ENCODE measurements at regions not wholly inside any gene's neighbourhood (a gene's known extent, or its start where the extent isn't known, plus 50 kb on each side); places are given as distances from the start of the nearest gene placed in this dataset.

DNA sequence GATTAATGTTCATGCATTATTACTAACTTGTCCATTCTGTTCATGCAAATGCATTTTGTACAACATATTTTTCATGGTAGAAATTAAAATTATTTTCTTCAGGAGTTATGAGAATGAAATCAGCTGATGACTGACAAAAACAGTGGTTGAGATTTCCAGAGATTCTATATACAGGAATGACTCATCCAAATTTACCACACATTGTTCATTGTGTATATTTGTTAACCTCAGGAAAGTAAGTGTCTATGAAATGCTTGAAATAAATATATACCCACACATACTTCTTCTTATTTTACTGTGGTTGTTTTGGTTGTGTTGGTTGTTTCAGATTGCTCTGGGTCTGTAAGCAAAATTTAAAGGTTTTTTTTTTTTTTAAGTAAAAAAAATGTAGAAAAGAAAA lies 108.1 kb upstream of the SP8 start:
- Mint-ChIP-seq H3K4me3 (no peak overlapping the region), H3K9me3 (no peaks in the 10 kb centered on the region), H3K27me3 (no peaks in the 10 kb centered on the region), H3K27ac (no peak overlapping the region), H3K36me3 (ENCODE audit: low read depth) (no peaks in the 10 kb centered on the region), H3K4me1 (no peaks in the 10 kb centered on the region)
- TF ChIP-seq, protein P1, sequence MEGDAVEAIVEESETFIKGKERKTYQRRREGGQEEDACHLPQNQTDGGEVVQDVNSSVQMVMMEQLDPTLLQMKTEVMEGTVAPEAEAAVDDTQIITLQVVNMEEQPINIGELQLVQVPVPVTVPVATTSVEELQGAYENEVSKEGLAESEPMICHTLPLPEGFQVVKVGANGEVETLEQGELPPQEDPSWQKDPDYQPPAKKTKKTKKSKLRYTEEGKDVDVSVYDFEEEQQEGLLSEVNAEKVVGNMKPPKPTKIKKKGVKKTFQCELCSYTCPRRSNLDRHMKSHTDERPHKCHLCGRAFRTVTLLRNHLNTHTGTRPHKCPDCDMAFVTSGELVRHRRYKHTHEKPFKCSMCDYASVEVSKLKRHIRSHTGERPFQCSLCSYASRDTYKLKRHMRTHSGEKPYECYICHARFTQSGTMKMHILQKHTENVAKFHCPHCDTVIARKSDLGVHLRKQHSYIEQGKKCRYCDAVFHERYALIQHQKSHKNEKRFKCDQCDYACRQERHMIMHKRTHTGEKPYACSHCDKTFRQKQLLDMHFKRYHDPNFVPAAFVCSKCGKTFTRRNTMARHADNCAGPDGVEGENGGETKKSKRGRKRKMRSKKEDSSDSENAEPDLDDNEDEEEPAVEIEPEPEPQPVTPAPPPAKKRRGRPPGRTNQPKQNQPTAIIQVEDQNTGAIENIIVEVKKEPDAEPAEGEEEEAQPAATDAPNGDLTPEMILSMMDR (IDR thresholded peaks at IDR 0.05): no peak
- intact Hi-C loops (cut with micrococcal nuclease): no loop called here
- CTCF ChIA-PET: no interaction called here
- no peak for ATAC-seq (ENCODE audit: low read depth)
- DNase-seq: no peak
- POLR2A ChIA-PET: no interaction called here

DNA sequence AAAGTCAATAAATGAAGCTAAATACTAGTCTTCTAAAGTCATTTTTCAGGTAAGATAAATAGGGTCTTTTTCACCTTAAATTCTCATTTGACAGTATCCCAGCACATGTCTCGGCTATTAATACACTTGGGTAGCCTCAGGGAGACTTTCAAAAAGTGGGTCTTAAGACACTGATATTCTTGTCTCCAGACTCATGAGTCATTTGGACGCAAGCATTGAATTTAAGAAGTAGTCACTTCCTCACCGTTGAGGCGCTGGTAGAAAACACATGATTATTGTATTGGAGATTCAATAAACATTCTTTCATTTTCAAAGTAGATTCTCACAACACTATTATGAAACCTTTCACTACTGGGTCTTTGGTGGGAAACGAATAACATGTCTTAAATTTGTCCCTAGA lies 108.9 kb upstream of the SP8 start:
- Mint-ChIP-seq H3K4me1 (no peaks in the 10 kb centered on the region), H3K27me3 (no peaks in the 10 kb centered on the region), H3K9me3 (no peaks in the 10 kb centered on the region), H3K36me3 (ENCODE audit: low read depth) (no peaks in the 10 kb centered on the region), H3K4me3 (no peak overlapping the region), H3K27ac (no peak overlapping the region)
- intact Hi-C loops (cut with micrococcal nuclease): no loop called here
- ChIA-PET CTCF (no interaction called here), POLR2A (no interaction called here)
- TF ChIP-seq, protein P1 (IDR thresholded peaks at IDR 0.05): no peak
- no peak for DNase-seq
- ATAC-seq (ENCODE audit: low read depth): no peak

DNA sequence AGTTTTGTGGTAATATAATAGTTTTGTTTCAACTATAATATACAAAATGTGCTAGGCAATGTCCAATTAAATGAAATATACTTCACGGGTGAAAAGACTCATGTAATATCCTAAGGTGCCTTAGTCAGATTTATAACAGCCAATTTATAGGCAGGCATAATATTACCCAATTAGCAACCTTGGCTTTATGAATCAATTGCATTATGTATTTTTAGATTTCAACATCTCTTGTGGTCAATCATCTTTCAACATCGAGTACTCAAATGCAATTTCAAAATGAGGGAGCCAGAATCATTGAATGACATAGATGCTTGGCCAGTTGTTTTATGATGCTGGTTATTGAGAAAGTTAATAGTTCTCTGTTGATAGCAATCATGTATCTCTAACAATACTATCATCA lies 110.3 kb upstream of the SP8 start:
- Mint-ChIP-seq H3K4me3 (no peak overlapping the region), H3K9me3 (peaks cover 5% of the 10 kb centered on the region), H3K27me3 (no peaks in the 10 kb centered on the region), H3K27ac (no peak overlapping the region), H3K36me3 (ENCODE audit: low read depth) (no peaks in the 10 kb centered on the region), H3K4me1 (no peaks in the 10 kb centered on the region)
- TF ChIP-seq, protein P1 (IDR thresholded peaks at IDR 0.05): no peak
- ATAC-seq (ENCODE audit: low read depth) (no peak), DNase-seq (no peak)
- ChIA-PET POLR2A (no interaction called here), CTCF (no interaction called here)
- intact Hi-C loops (cut with micrococcal nuclease): no loop called here

DNA sequence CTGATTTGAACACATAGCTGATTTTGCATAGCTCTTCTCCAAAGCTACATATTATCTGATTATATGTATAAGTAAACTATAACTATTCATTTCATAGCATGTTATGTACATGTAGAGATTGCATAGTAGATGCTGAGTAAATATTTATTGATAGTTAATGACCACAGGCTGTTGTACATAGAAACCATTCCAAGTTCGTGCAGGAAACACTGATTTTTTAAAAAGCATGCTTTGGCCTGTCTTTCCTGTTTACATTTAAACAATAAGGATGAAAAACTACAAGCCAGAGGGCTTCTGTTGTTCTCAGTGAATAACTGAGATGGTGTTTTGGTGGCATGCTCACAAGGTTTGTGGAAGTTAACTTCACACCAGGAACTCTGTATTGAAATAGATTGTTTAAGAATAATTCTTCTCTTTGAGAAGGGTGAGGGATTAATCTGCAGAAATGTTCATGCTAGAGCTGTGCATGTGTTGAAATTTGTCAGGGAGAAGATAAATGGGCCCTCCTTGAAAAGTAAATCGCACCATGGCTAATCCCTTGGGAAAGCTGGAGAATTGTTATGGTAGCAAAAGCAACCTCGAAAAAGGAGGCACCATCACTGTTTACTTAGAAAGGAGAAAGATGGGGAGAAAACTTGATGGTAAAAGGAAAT lies 120.2 kb upstream of the SP8 start:
- Mint-ChIP-seq H3K4me3 (no peak overlapping the region), H3K27ac (no peak overlapping the region), H3K9me3 (peaks cover 4% of the 10 kb centered on the region), H3K36me3 (ENCODE audit: low read depth) (no peaks in the 10 kb centered on the region), H3K4me1 (no peaks in the 10 kb centered on the region), H3K27me3 (no peaks in the 10 kb centered on the region)
- intact Hi-C loops (cut with micrococcal nuclease): no loop called here
- ATAC-seq (ENCODE audit: low read depth) (no peak), DNase-seq (no peak)
- POLR2A ChIA-PET: no interaction called here
- CTCF ChIA-PET: no interaction called here
- TF ChIP-seq, protein P1 (IDR thresholded peaks at IDR 0.05): no peak

DNA sequence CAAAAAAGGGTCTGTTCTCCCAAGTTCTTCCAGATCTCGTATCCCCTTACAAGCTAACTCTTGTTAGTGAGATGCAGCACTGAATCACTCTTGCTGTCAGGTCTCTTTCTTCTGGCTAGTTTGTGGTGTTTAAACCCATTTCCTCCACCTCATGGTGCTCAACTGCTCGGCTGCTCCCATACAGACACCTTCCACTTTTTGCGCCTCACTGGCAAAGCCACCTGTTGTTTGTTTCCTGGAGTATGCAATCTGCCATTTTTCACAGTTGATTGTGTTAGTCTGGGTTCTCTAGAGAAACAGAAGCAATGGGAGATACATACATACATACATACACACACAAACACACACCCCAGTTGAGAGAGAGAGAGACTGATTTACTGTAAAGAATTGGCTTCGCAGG lies 124.4 kb upstream of the SP8 start:
- DNase-seq (no peak), ATAC-seq (ENCODE audit: low read depth) (no peak)
- CTCF ChIA-PET: no interaction called here
- Mint-ChIP-seq H3K4me1 (no peaks in the 10 kb centered on the region), H3K27me3 (no peaks in the 10 kb centered on the region), H3K9me3 (no peaks in the 10 kb centered on the region), H3K4me3 (no peak overlapping the region), H3K27ac (no peak overlapping the region), H3K36me3 (ENCODE audit: low read depth) (no peaks in the 10 kb centered on the region)
- TF ChIP-seq, protein P1 (IDR thresholded peaks at IDR 0.05): no peak
- intact Hi-C loops (cut with micrococcal nuclease): no loop called here
- POLR2A ChIA-PET: no interaction called here

Measured in activated B cell treated with CpG ODN at 0.5 μM for 24 hours (primary cell).